ENCODE measurements at regions not wholly inside any gene's neighbourhood (a gene's known extent, or its start where the extent isn't known, plus 50 kb on each side); places are given as distances from the start of the nearest gene placed in this dataset.

GRCh38 chr6:163647624-163648023 is 233.1 kb downstream of the QKI start:
- TF ChIP-seq CTCF (IDR thresholded peaks at IDR 0.05; ENCODE audit: low read depth, low read length, poor library complexity, severe bottlenecking) (no peak), EZH2phosphoT487 (IDR thresholded peaks at IDR 0.05; ENCODE audit: borderline replicate concordance, low read length) (no peak)
- H3K27ac ChIP-seq (ENCODE audit: low read depth, low read length) = no peak overlapping the region
- no peaks in the 10 kb centered on the region for H3K9me2 ChIP-seq (replicated peaks; ENCODE audit: control insufficient read depth, low read length)
- no peaks in the 10 kb centered on the region for H3K9me3 ChIP-seq (ENCODE audit: control insufficient read depth, insufficient read depth, low read length)
- no peaks in the 10 kb centered on the region for H3K36me3 ChIP-seq (ENCODE audit: control insufficient read depth, low read length)
- H3K79me2 ChIP-seq (ENCODE audit: control insufficient read depth, low read length) = no peaks in the 10 kb centered on the region
- H3K27me3 ChIP-seq (ENCODE audit: control insufficient read depth, low read length) = no peaks in the 10 kb centered on the region
- no peak overlapping the region for H3K4me2 ChIP-seq (ENCODE audit: low read length)
- H3F3A ChIP-seq (ENCODE audit: control insufficient read depth, insufficient read depth) = no peaks in the 10 kb centered on the region
- no peaks in the 10 kb centered on the region for H3K4me1 ChIP-seq (ENCODE audit: control insufficient read depth, low read length)
- H4K20me1 ChIP-seq (ENCODE audit: control insufficient read depth, insufficient read depth, low read depth, low read length) = no peaks in the 10 kb centered on the region
- H3K4me3 ChIP-seq (ENCODE audit: low read length) = no peak overlapping the region

- Histone ChIP-seq H3F3A (ENCODE audit: control insufficient read depth, insufficient read depth) (no peaks in the 10 kb centered on the region), H4K20me1 (ENCODE audit: control insufficient read depth, insufficient read depth, low read depth, low read length) (no peaks in the 10 kb centered on the region), H3K27me3 (ENCODE audit: control insufficient read depth, low read length) (no peaks in the 10 kb centered on the region), H3K4me2 (ENCODE audit: low read length) (no peak overlapping the region), H3K4me1 (ENCODE audit: control insufficient read depth, low read length) (no peaks in the 10 kb centered on the region), H3K27ac (ENCODE audit: low read depth, low read length) (no peak overlapping the region), H3K9me2 (replicated peaks; ENCODE audit: control insufficient read depth, low read length) (no peaks in the 10 kb centered on the region), H3K9me3 (ENCODE audit: control insufficient read depth, insufficient read depth, low read length) (no peaks in the 10 kb centered on the region), H3K79me2 (ENCODE audit: control insufficient read depth, low read length) (no peaks in the 10 kb centered on the region), H3K4me3 (ENCODE audit: low read length) (no peak overlapping the region), H3K36me3 (ENCODE audit: control insufficient read depth, low read length) (no peaks in the 10 kb centered on the region)
- TF ChIP-seq EZH2phosphoT487 (IDR thresholded peaks at IDR 0.05; ENCODE audit: borderline replicate concordance, low read length) (no peak), CTCF (IDR thresholded peaks at IDR 0.05; ENCODE audit: low read depth, low read length, poor library complexity, severe bottlenecking) (no peak)
Observed at GRCh38 chr6:163646866-163647265, 232.3 kb downstream of the QKI start.

- TF ChIP-seq EZH2phosphoT487 (IDR thresholded peaks at IDR 0.05; ENCODE audit: borderline replicate concordance, low read length) (no peak), CTCF (IDR thresholded peaks at IDR 0.05; ENCODE audit: low read depth, low read length, poor library complexity, severe bottlenecking) (no peak)
- no peaks in the 10 kb centered on the region for H3K9me3 ChIP-seq (ENCODE audit: control insufficient read depth, insufficient read depth, low read length)
- no peaks in the 10 kb centered on the region for H3K27me3 ChIP-seq (ENCODE audit: control insufficient read depth, low read length)
- H3K4me2 ChIP-seq (ENCODE audit: low read length) = no peak overlapping the region
- no peaks in the 10 kb centered on the region for H3F3A ChIP-seq (ENCODE audit: control insufficient read depth, insufficient read depth)
- H3K9me2 ChIP-seq (replicated peaks; ENCODE audit: control insufficient read depth, low read length) = no peaks in the 10 kb centered on the region
- H4K20me1 ChIP-seq (ENCODE audit: control insufficient read depth, insufficient read depth, low read depth, low read length) = no peaks in the 10 kb centered on the region
- no peaks in the 10 kb centered on the region for H3K4me1 ChIP-seq (ENCODE audit: control insufficient read depth, low read length)
- H3K27ac ChIP-seq (ENCODE audit: low read depth, low read length) = no peak overlapping the region
- no peaks in the 10 kb centered on the region for H3K36me3 ChIP-seq (ENCODE audit: control insufficient read depth, low read length)
- no peak overlapping the region for H3K4me3 ChIP-seq (ENCODE audit: low read length)
- H3K79me2 ChIP-seq (ENCODE audit: control insufficient read depth, low read length) = no peaks in the 10 kb centered on the region
Observed at GRCh38 chr6:163646133-163646532, 231.6 kb downstream of the QKI start.

GRCh38 chr6:163645560-163645959 is 231.0 kb downstream of the QKI start:
- no peak overlapping the region for H3K4me2 ChIP-seq (ENCODE audit: low read length)
- H3K9me2 ChIP-seq (replicated peaks; ENCODE audit: control insufficient read depth, low read length) = no peaks in the 10 kb centered on the region
- H3K4me1 ChIP-seq (ENCODE audit: control insufficient read depth, low read length) = no peaks in the 10 kb centered on the region
- no peaks in the 10 kb centered on the region for H3K9me3 ChIP-seq (ENCODE audit: control insufficient read depth, insufficient read depth, low read length)
- TF ChIP-seq EZH2phosphoT487 (IDR thresholded peaks at IDR 0.05; ENCODE audit: borderline replicate concordance, low read length) = no peak
- no peak for TF ChIP-seq CTCF (IDR thresholded peaks at IDR 0.05; ENCODE audit: low read depth, low read length, poor library complexity, severe bottlenecking)
- no peak overlapping the region for H3K27ac ChIP-seq (ENCODE audit: low read depth, low read length)
- no peak overlapping the region for H3K4me3 ChIP-seq (ENCODE audit: low read length)
- H3K36me3 ChIP-seq (ENCODE audit: control insufficient read depth, low read length) = no peaks in the 10 kb centered on the region
- no peaks in the 10 kb centered on the region for H3K79me2 ChIP-seq (ENCODE audit: control insufficient read depth, low read length)
- H3F3A ChIP-seq (ENCODE audit: control insufficient read depth, insufficient read depth) = no peaks in the 10 kb centered on the region
- no peaks in the 10 kb centered on the region for H4K20me1 ChIP-seq (ENCODE audit: control insufficient read depth, insufficient read depth, low read depth, low read length)
- H3K27me3 ChIP-seq (ENCODE audit: control insufficient read depth, low read length) = no peaks in the 10 kb centered on the region
